Brain microvascular endothelial cell (primary cell): ENCODE measurements at regions not wholly inside any gene's neighbourhood (a gene's known extent, or its start where the extent isn't known, plus 50 kb on each side); places are given as distances from the start of the nearest gene placed in this dataset.

Experiments used
- DNase-seq: peaks from one replicate; pipeline ENCODE4 v3.0.0-alpha.2; 2020
- H3K27ac ChIP-seq: fragments of 250-450 bp; sonication (Bioruptor Pico); 2 replicates; pipeline ENCODE4 v1.5.1; 2020; ENCODE audit warnings: mild to moderate bottlenecking, moderate library complexity
- H3K27me3 ChIP-seq: fragments of 250-450 bp; sonication (Bioruptor Pico); replicated peaks from 2 replicates; pipeline ENCODE4 v1.5.1; 2020; ENCODE audit warnings: mild to moderate bottlenecking
- H3K36me3 ChIP-seq: fragments of 250-450 bp; sonication (Bioruptor Pico); replicated peaks from 2 replicates; pipeline ENCODE4 v1.5.1; 2020; ENCODE audit warnings: mild to moderate bottlenecking
- H3K4me3 ChIP-seq: 2 replicates; pipeline ENCODE4 v1.5.1; 2011; ENCODE audit warnings: low read depth, mild to moderate bottlenecking, control low read depth, low read length, moderate library complexity
- in situ Hi-C: cut with HindIII; loops from 2 replicates; pipeline ENCODE4 v1.10.0; 2017; ENCODE audit warnings: low sequenced_read_pairs, low pct_ligation_motif_present
- TF ChIP-seq, protein P1 (sequence below): IDR thresholded peaks from 2 replicates; pipeline ENCODE4 v1.5.1; 2011; ENCODE audit warnings: low read depth, mild to moderate bottlenecking, moderate library complexity, low read length, control low read depth, inconsistent platforms; ENCODE audit errors: missing control alignments

DNA sequence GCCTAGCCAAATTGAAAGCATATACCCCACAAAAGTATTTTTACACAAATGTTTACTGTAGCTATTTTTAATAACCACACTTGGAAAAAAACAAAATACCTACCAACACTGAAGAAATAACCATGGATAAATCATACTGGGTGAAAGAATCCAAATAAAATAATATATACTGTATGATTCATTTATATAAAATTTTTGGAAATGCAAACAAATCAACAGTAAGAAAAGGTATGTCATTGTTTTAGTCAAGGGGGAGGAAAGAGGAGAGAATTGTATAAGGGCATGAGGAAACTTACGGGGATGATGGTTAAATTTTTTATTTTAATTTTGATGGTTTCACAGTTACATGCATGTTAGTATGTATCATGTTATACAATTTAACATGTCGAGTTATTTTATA, 557.8 kb downstream of the TECRL start:
- Histone ChIP-seq H3K4me3 (no peak overlapping the region), H3K36me3 (no peaks in the 10 kb centered on the region), H3K27ac (no peak overlapping the region), H3K27me3 (no peaks in the 10 kb centered on the region)
- no peak for DNase-seq
- in situ Hi-C loops: no loop called here
- TF ChIP-seq, protein P1, sequence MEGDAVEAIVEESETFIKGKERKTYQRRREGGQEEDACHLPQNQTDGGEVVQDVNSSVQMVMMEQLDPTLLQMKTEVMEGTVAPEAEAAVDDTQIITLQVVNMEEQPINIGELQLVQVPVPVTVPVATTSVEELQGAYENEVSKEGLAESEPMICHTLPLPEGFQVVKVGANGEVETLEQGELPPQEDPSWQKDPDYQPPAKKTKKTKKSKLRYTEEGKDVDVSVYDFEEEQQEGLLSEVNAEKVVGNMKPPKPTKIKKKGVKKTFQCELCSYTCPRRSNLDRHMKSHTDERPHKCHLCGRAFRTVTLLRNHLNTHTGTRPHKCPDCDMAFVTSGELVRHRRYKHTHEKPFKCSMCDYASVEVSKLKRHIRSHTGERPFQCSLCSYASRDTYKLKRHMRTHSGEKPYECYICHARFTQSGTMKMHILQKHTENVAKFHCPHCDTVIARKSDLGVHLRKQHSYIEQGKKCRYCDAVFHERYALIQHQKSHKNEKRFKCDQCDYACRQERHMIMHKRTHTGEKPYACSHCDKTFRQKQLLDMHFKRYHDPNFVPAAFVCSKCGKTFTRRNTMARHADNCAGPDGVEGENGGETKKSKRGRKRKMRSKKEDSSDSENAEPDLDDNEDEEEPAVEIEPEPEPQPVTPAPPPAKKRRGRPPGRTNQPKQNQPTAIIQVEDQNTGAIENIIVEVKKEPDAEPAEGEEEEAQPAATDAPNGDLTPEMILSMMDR: no peak

DNA sequence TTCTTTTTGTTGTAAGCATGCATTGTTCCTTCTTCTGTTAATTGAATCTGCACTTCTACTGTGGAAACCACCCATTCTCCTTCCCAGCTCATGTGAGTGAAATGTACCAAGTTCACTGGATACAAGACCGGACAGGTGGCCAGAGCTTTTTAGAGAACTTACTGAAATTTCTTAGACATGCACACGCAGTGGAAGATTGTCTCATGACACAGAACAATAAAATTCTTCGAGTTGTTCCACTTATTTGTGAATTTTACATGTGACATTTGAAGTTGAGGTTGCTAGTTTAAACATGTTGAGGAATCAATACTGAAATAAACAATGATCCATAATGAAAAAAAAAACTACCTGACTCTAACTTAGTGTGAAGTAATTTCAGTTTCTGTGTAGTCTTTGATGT, 568.0 kb downstream of the TECRL start:
- TF ChIP-seq, protein P1: no peak
- Histone ChIP-seq H3K27me3 (no peaks in the 10 kb centered on the region), H3K4me3 (no peak overlapping the region), H3K36me3 (no peaks in the 10 kb centered on the region), H3K27ac (no peak overlapping the region)
- in situ Hi-C loops: no loop called here
- DNase-seq: no peak

DNA sequence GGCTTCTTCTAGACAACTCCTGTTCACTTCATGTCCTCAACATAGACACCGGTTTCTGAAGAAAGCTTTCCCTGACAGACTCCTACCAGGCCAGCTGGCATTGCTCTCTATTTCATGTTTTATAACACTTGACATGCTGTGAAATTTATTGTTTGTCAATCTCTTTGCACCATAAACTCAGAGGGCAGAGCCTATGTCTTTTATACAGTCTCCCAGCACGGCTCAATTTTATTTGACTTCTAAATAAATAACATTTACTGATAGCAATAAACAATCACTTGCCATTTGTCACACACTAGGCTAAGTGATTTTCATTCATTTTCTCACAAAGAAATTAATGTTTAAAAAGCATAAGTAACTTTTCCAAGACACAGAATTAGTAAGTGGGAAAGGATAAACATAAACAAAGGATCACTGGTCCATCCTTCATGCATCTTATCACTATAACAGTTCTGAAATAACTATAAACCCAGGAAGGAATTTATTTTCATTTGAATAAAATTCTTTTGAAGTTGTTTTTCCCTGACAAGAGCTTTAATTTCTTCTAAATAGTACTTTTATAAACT, 577.6 kb downstream of the TECRL start:
- Histone ChIP-seq H3K27ac (no peak overlapping the region), H3K27me3 (no peaks in the 10 kb centered on the region), H3K4me3 (no peak overlapping the region), H3K36me3 (no peaks in the 10 kb centered on the region)
- in situ Hi-C loops: no loop called here
- DNase-seq: no peak
- TF ChIP-seq, protein P1: no peak

DNA sequence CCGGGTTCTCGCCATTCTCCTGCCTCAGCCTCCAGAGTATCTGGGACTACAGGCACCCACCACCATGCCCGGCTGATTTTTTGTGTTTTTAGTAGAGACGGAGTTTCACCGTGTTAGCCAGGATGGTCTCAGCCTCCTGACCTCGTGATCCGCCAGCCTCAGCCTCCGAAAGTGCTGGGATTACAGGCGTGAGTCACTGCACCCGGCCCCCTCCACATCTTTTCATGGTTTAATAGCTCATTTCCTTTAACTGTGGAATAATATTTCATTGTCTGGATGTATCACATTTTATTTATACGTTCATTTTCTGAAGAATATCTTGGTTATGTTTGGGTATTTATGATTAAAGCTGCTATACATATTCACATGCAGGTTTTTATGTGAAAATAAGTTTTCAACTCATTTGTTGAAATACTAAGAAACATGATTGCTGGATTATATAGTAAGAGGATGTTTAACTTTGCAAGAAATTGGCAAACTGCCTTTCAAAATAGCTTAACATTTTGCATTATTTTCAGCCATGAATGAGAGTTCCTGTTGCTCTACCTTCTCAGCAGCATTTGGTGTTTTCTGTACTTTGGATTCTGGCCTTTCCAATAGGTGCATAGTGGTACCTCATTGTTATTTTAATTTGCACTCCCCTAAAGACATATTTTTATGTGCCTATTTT, 591.9 kb downstream of the TECRL start:
- Histone ChIP-seq H3K27me3 (no peaks in the 10 kb centered on the region), H3K36me3 (no peaks in the 10 kb centered on the region), H3K4me3 (no peak overlapping the region), H3K27ac (no peak overlapping the region)
- in situ Hi-C loops: no loop called here
- TF ChIP-seq, protein P1: no peak
- DNase-seq: no peak

DNA sequence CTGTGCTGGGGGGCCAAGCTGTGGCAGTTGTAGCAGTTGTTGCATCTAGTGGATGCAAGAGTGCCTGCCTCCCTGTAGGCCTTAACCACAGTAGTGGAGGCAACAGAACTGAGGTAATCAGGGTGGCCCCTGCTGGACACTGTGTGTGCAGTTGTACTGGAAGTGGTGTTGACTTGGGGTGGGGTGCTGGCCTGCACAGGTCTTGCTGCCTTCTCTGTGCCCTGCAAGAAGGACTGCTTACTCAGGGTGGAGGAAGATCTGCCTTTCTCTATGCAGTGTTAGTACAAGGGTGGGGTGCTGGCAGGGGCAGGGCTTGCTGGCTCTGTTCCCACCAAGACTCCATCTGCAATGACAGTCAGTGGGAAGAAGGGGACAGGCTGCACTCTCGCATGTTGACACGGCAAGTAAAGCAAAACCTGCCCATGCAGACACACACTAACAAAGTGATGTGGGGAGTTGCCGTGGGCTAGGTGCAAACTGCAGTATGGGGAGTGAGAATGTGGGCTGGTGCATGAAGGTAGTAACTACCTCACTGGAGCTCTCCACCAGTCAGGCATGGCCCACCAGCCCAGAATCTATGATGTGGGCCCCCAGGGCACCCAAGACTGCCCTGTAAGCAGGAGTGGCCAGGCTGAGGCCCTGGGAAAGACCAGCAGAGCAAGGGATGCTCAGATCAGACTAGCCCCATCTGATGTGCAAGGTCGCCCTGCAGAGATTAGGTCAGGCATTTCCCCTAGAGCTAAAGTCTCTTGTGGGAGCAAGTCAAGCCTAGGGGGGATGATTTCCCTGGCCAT, 594.9 kb downstream of the TECRL start:
- Histone ChIP-seq H3K27ac (no peak overlapping the region), H3K4me3 (no peak overlapping the region), H3K36me3 (no peaks in the 10 kb centered on the region), H3K27me3 (no peaks in the 10 kb centered on the region)
- TF ChIP-seq, protein P1: no peak
- DNase-seq: no peak
- in situ Hi-C loops: no loop called here
